Astrocyte (in vitro differentiated cells and primary cell): ENCODE measurements at regions not wholly inside any gene's neighbourhood (a gene's known extent, or its start where the extent isn't known, plus 50 kb on each side); places are given as distances from the start of the nearest gene placed in this dataset.

Experiments
- DNase-seq: peaks from one replicate; pipeline ENCODE4 v3.0.0-alpha.2; 2010; ENCODE audit warnings: low read depth
- FAIRE-seq: peaks from 2 replicates; lab custom pipeline; 2011; peaks lifted over from hg19 to GRCh38; lab: Jason Lieb, UNC
- H2AFZ ChIP-seq: 2 replicates; pipeline ENCODE4 v1.6.0; 2012; ENCODE audit warnings: low read depth, low read length, inconsistent platforms
- H3K27ac ChIP-seq: 2 replicates; pipeline ENCODE4 v1.5.1; 2011; ENCODE audit warnings: low read depth, low read length, inconsistent platforms
- H3K27me3 ChIP-seq: 2 replicates; pipeline ENCODE4 v1.6.0; 2011; ENCODE audit warnings: low read length, inconsistent platforms; ENCODE audit not compliant: insufficient read depth
- H3K36me3 ChIP-seq: 2 replicates; pipeline ENCODE4 v1.5.1; 2011; ENCODE audit warnings: low read length, inconsistent platforms; ENCODE audit not compliant: insufficient read depth
- H3K4me1 ChIP-seq: 2 replicates; pipeline ENCODE4 v1.5.1; 2011; ENCODE audit warnings: low read length, inconsistent platforms; ENCODE audit not compliant: insufficient read depth
- H3K4me2 ChIP-seq: 2 replicates; pipeline ENCODE4 v1.6.0; 2012; ENCODE audit warnings: low read length, inconsistent platforms
- H3K4me3 ChIP-seq: 2 replicates; pipeline ENCODE4 v1.5.1; 2011; ENCODE audit warnings: low read depth, mild to moderate bottlenecking, low read length, inconsistent platforms; ENCODE audit not compliant: insufficient read depth
- H3K79me2 ChIP-seq: 2 replicates; pipeline ENCODE4 v1.6.0; 2012; ENCODE audit warnings: mild to moderate bottlenecking, low read length, inconsistent platforms; ENCODE audit not compliant: insufficient read depth
- H3K9ac ChIP-seq: 2 replicates; pipeline ENCODE4 v1.6.0; 2012; ENCODE audit warnings: mild to moderate bottlenecking, low read length, inconsistent platforms
- H3K9me3 ChIP-seq: 2 replicates; pipeline ENCODE4 v1.5.1; 2012; ENCODE audit warnings: low read depth, mild to moderate bottlenecking, low read length, inconsistent platforms; ENCODE audit not compliant: insufficient read depth
- H4K20me1 ChIP-seq: 2 replicates; pipeline ENCODE4 v1.6.0; 2012; ENCODE audit warnings: low read length, inconsistent platforms; ENCODE audit not compliant: insufficient read depth
- H3K27ac Mint-ChIP-seq: one replicate; pipeline ENCODE4 v1.8.0; 2021; ENCODE audit warnings: mild to moderate bottlenecking, mixed read lengths; ENCODE audit not compliant: unreplicated experiment
- H3K27me3 Mint-ChIP-seq: one replicate; pipeline ENCODE4 v1.8.0; 2021; ENCODE audit warnings: low read depth, mixed read lengths; ENCODE audit not compliant: unreplicated experiment
- H3K36me3 Mint-ChIP-seq: one replicate; pipeline ENCODE4 v1.8.0; 2021; ENCODE audit warnings: low read depth, mixed read lengths; ENCODE audit not compliant: unreplicated experiment
- H3K4me1 Mint-ChIP-seq: one replicate; pipeline ENCODE4 v1.8.0; 2021; ENCODE audit warnings: low read depth, mixed read lengths; ENCODE audit not compliant: unreplicated experiment
- H3K4me3 Mint-ChIP-seq: one replicate; pipeline ENCODE4 v1.8.0; 2021; ENCODE audit warnings: mild to moderate bottlenecking, moderate library complexity, mixed read lengths; ENCODE audit not compliant: unreplicated experiment
- H3K9me3 Mint-ChIP-seq: one replicate; pipeline ENCODE4 v1.8.0; 2021; ENCODE audit warnings: mild to moderate bottlenecking, mixed read lengths; ENCODE audit not compliant: unreplicated experiment
- CTCF ChIP-seq: IDR thresholded peaks from 2 replicates; pipeline ENCODE4 v1.5.1; 2011; ENCODE audit warnings: low read depth, mild to moderate bottlenecking, inconsistent platforms, low read length, moderate library complexity; ENCODE audit not compliant: insufficient read depth
- EZH2 ChIP-seq: IDR thresholded peaks from 2 replicates; pipeline ENCODE4 v1.6.1; 2012; ENCODE audit warnings: mild to moderate bottlenecking, low read length, inconsistent platforms; ENCODE audit not compliant: insufficient read depth

DNA sequence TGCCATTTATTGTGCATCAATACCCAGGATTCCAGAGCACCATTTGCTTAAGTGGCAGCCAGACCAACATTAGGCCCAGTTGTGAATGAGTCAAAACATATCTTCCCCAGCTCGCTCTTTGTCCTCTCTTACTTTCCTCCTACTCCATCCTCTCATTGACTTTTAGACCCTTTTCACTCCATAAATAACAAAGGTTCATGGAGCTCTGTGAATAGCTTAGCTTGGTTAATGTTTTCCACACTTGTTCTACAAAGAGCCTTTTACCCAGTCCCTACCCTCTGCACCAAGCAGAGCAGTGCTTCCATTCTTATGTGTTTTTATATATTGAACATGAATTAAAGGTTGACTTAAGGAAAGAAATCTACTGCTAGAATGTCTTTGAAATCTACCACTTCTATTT lies 625.8 kb upstream of the FANCL start:
- no peak for TF ChIP-seq EZH2
- no peak for TF ChIP-seq CTCF
- Mint-ChIP-seq H3K27ac (no peak overlapping the region), H3K4me1 (peaks cover 9% of the 10 kb centered on the region), H3K4me3 (no peak overlapping the region), H3K36me3 (no peaks in the 10 kb centered on the region), H3K27me3 (peaks cover 2% of the 10 kb centered on the region), H3K9me3 (peaks cover 4% of the 10 kb centered on the region)
- Histone ChIP-seq H3K9ac (no peak overlapping the region), H3K27me3 (no peaks in the 10 kb centered on the region), H3K4me1 (no peaks in the 10 kb centered on the region), H3K27ac (no peak overlapping the region), H3K79me2 (no peaks in the 10 kb centered on the region), H3K4me3 (no peak overlapping the region), H3K9me3 (no peaks in the 10 kb centered on the region), H4K20me1 (no peaks in the 10 kb centered on the region), H2AFZ (no peak overlapping the region), H3K4me2 (no peak overlapping the region), H3K36me3 (no peaks in the 10 kb centered on the region)
- no peak for FAIRE-seq
- no peak for DNase-seq

GRCh38 chr2:58866527-58866926 lies 625.4 kb upstream of the FANCL start:
- H3K4me3 ChIP-seq, result no peak overlapping the region
- no peaks in the 10 kb centered on the region for H3K79me2 ChIP-seq
- peaks cover 4% of the 10 kb centered on the region for H3K9me3 Mint-ChIP-seq
- H3K27me3 Mint-ChIP-seq, result peaks cover 2% of the 10 kb centered on the region
- no peaks in the 10 kb centered on the region for H3K36me3 ChIP-seq
- TF ChIP-seq CTCF, result no peak
- TF ChIP-seq EZH2, result no peak
- H3K4me2 ChIP-seq, result no peak overlapping the region
- H3K27ac ChIP-seq, result no peak overlapping the region
- no peaks in the 10 kb centered on the region for H3K4me1 ChIP-seq
- no peaks in the 10 kb centered on the region for H3K9me3 ChIP-seq
- H3K4me1 Mint-ChIP-seq, result peaks cover 9% of the 10 kb centered on the region
- no peak for DNase-seq
- no peaks in the 10 kb centered on the region for H4K20me1 ChIP-seq
- no peak for FAIRE-seq
- no peaks in the 10 kb centered on the region for H3K27me3 ChIP-seq
- H3K9ac ChIP-seq, result no peak overlapping the region
- H3K36me3 Mint-ChIP-seq, result no peaks in the 10 kb centered on the region
- H3K27ac Mint-ChIP-seq, result no peak overlapping the region
- H2AFZ ChIP-seq, result no peak overlapping the region
- no peak overlapping the region for H3K4me3 Mint-ChIP-seq

DNA sequence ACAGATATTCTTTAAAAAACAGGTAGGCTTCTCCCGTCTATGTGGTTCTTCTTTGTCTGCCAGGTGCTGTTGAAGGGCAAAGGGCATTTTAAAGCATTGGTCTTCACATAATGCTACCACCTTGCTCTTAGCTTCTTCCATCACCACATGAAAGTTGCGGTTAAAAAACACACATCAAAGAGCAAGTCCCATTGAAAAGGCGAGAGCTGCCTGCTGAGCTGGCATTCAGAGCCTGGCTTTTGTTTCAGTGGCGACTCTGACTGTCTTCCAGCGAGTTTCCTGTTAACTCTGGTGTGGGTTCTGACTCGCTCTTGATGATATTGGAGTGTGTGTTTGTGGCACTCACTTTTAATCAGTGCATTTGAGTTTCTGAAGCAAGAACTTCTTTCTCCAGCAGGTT lies 624.9 kb upstream of the FANCL start:
- Histone ChIP-seq H3K9me3 (no peaks in the 10 kb centered on the region), H3K9ac (no peak overlapping the region), H3K4me3 (no peak overlapping the region), H3K27me3 (no peaks in the 10 kb centered on the region), H3K27ac (no peak overlapping the region), H2AFZ (no peak overlapping the region), H3K79me2 (no peaks in the 10 kb centered on the region), H3K36me3 (no peaks in the 10 kb centered on the region), H3K4me2 (no peak overlapping the region), H3K4me1 (no peaks in the 10 kb centered on the region), H4K20me1 (no peaks in the 10 kb centered on the region)
- Mint-ChIP-seq H3K4me3 (no peak overlapping the region), H3K36me3 (no peaks in the 10 kb centered on the region), H3K9me3 (peaks cover 4% of the 10 kb centered on the region), H3K4me1 (peaks cover 9% of the 10 kb centered on the region), H3K27me3 (peaks cover 2% of the 10 kb centered on the region), H3K27ac (no peak overlapping the region)
- no peak for TF ChIP-seq CTCF
- DNase-seq, result no peak
- no peak for FAIRE-seq
